NT2/D1 (cell line): ENCODE measurements at regions not wholly inside any gene's neighbourhood (a gene's known extent, or its start where the extent isn't known, plus 50 kb on each side); places are given as distances from the start of the nearest gene placed in this dataset.

ENCODE experiments used
- SUZ12 ChIP-seq: IDR thresholded peaks from 2 replicates; pipeline ENCODE4 v1.6.1; 2011; ENCODE audit not compliant: insufficient read length, insufficient read depth; ENCODE audit errors: extremely low read depth
- ZNF274 ChIP-seq: IDR thresholded peaks from 2 replicates; pipeline ENCODE4 v1.6.1; 2011; ENCODE audit warnings: mild to moderate bottlenecking, low read depth, low read length

GRCh38 chr5:112065781-112066180, 308.8 kb upstream of the NREP start:
- no peak for TF ChIP-seq SUZ12
- no peak for TF ChIP-seq ZNF274
